ENCODE measurements at regions not wholly inside any gene's neighbourhood (a gene's known extent, or its start where the extent isn't known, plus 50 kb on each side); places are given as distances from the start of the nearest gene placed in this dataset.

GRCh38 chr12:91890742-91891141 is 254.9 kb downstream of the BTG1 start:
- H3K4me1 ChIP-seq (ENCODE audit: control insufficient read depth, low read depth, low read length), result no peaks in the 10 kb centered on the region
- no peak overlapping the region for H3K9ac ChIP-seq (ENCODE audit: low read length)
- H3K9me3 ChIP-seq (ENCODE audit: control insufficient read depth, low read depth, low read length), result no peaks in the 10 kb centered on the region
- no peak overlapping the region for H3K27ac ChIP-seq (ENCODE audit: low read length)
- H3K36me3 ChIP-seq (ENCODE audit: control insufficient read depth, low read depth, low read length), result no peaks in the 10 kb centered on the region
- no peak overlapping the region for H3K4me3 ChIP-seq (ENCODE audit: low read length)
- no peaks in the 10 kb centered on the region for H3K27me3 ChIP-seq (ENCODE audit: control insufficient read depth, insufficient read depth, low read length)

GRCh38 chr12:91889910-91890309 is 255.7 kb downstream of the BTG1 start:
- Histone ChIP-seq H3K27ac (ENCODE audit: low read length) (no peak overlapping the region), H3K27me3 (ENCODE audit: control insufficient read depth, insufficient read depth, low read length) (no peaks in the 10 kb centered on the region), H3K4me3 (ENCODE audit: low read length) (no peak overlapping the region), H3K36me3 (ENCODE audit: control insufficient read depth, low read depth, low read length) (no peaks in the 10 kb centered on the region), H3K9me3 (ENCODE audit: control insufficient read depth, low read depth, low read length) (no peaks in the 10 kb centered on the region), H3K9ac (ENCODE audit: low read length) (no peak overlapping the region), H3K4me1 (ENCODE audit: control insufficient read depth, low read depth, low read length) (no peaks in the 10 kb centered on the region)

- Histone ChIP-seq H3K4me3 (ENCODE audit: low read length) (no peak overlapping the region), H3K9ac (ENCODE audit: low read length) (no peak overlapping the region), H3K27ac (ENCODE audit: low read length) (no peak overlapping the region), H3K27me3 (ENCODE audit: control insufficient read depth, insufficient read depth, low read length) (no peaks in the 10 kb centered on the region), H3K9me3 (ENCODE audit: control insufficient read depth, low read depth, low read length) (no peaks in the 10 kb centered on the region), H3K36me3 (ENCODE audit: control insufficient read depth, low read depth, low read length) (no peaks in the 10 kb centered on the region), H3K4me1 (ENCODE audit: control insufficient read depth, low read depth, low read length) (no peaks in the 10 kb centered on the region)
Measured at GRCh38 chr12:91889059-91889458, 256.6 kb downstream of the BTG1 start.

- H3K36me3 ChIP-seq (ENCODE audit: control insufficient read depth, low read depth, low read length), result no peaks in the 10 kb centered on the region
- H3K4me1 ChIP-seq (ENCODE audit: control insufficient read depth, low read depth, low read length), result no peaks in the 10 kb centered on the region
- no peak overlapping the region for H3K27ac ChIP-seq (ENCODE audit: low read length)
- H3K9ac ChIP-seq (ENCODE audit: low read length), result no peak overlapping the region
- no peaks in the 10 kb centered on the region for H3K9me3 ChIP-seq (ENCODE audit: control insufficient read depth, low read depth, low read length)
- no peaks in the 10 kb centered on the region for H3K27me3 ChIP-seq (ENCODE audit: control insufficient read depth, insufficient read depth, low read length)
- no peak overlapping the region for H3K4me3 ChIP-seq (ENCODE audit: low read length)
Measured at GRCh38 chr12:91887957-91888356, 257.7 kb downstream of the BTG1 start.

- no peak overlapping the region for H3K9ac ChIP-seq (ENCODE audit: low read length)
- H3K27ac ChIP-seq (ENCODE audit: low read length), result no peak overlapping the region
- H3K9me3 ChIP-seq (ENCODE audit: control insufficient read depth, low read depth, low read length), result no peaks in the 10 kb centered on the region
- H3K27me3 ChIP-seq (ENCODE audit: control insufficient read depth, insufficient read depth, low read length), result no peaks in the 10 kb centered on the region
- H3K4me1 ChIP-seq (ENCODE audit: control insufficient read depth, low read depth, low read length), result no peaks in the 10 kb centered on the region
- no peak overlapping the region for H3K4me3 ChIP-seq (ENCODE audit: low read length)
- no peaks in the 10 kb centered on the region for H3K36me3 ChIP-seq (ENCODE audit: control insufficient read depth, low read depth, low read length)
Measured at GRCh38 chr12:91885851-91886731, 259.6 kb downstream of the BTG1 start.

GRCh38 chr12:91884230-91884629 is 261.4 kb downstream of the BTG1 start:
- Histone ChIP-seq H3K4me1 (ENCODE audit: control insufficient read depth, low read depth, low read length) (no peaks in the 10 kb centered on the region), H3K9me3 (ENCODE audit: control insufficient read depth, low read depth, low read length) (no peaks in the 10 kb centered on the region)

GRCh38 chr12:91883811-91884210 is 261.8 kb downstream of the BTG1 start:
- Histone ChIP-seq H3K4me1 (ENCODE audit: control insufficient read depth, low read depth, low read length) (no peaks in the 10 kb centered on the region), H3K9me3 (ENCODE audit: control insufficient read depth, low read depth, low read length) (no peaks in the 10 kb centered on the region), H3K9ac (ENCODE audit: low read length) (no peak overlapping the region), H3K36me3 (ENCODE audit: control insufficient read depth, low read depth, low read length) (no peaks in the 10 kb centered on the region), H3K4me3 (ENCODE audit: low read length) (no peak overlapping the region), H3K27ac (ENCODE audit: low read length) (no peak overlapping the region), H3K27me3 (ENCODE audit: control insufficient read depth, insufficient read depth, low read length) (no peaks in the 10 kb centered on the region)

More at GRCh38 chr12:91884230-91884629, 261.4 kb downstream of the BTG1 start:
- Histone ChIP-seq H3K27me3 (ENCODE audit: control insufficient read depth, insufficient read depth, low read length) (no peaks in the 10 kb centered on the region), H3K27ac (ENCODE audit: low read length) (no peak overlapping the region), H3K9ac (ENCODE audit: low read length) (no peak overlapping the region), H3K36me3 (ENCODE audit: control insufficient read depth, low read depth, low read length) (no peaks in the 10 kb centered on the region), H3K4me3 (ENCODE audit: low read length) (no peak overlapping the region)

- Histone ChIP-seq H3K4me3 (ENCODE audit: low read length) (no peak overlapping the region), H3K4me1 (ENCODE audit: control insufficient read depth, low read depth, low read length) (no peaks in the 10 kb centered on the region), H3K27me3 (ENCODE audit: control insufficient read depth, insufficient read depth, low read length) (no peaks in the 10 kb centered on the region), H3K36me3 (ENCODE audit: control insufficient read depth, low read depth, low read length) (no peaks in the 10 kb centered on the region), H3K27ac (ENCODE audit: low read length) (no peak overlapping the region), H3K9ac (ENCODE audit: low read length) (no peak overlapping the region), H3K9me3 (ENCODE audit: control insufficient read depth, low read depth, low read length) (no peaks in the 10 kb centered on the region)
Measured at GRCh38 chr12:91882910-91883309, 262.7 kb downstream of the BTG1 start.

- no peaks in the 10 kb centered on the region for H3K4me1 ChIP-seq (ENCODE audit: control insufficient read depth, low read depth, low read length)
- no peaks in the 10 kb centered on the region for H3K36me3 ChIP-seq (ENCODE audit: control insufficient read depth, low read depth, low read length)
- H3K9me3 ChIP-seq (ENCODE audit: control insufficient read depth, low read depth, low read length), result no peaks in the 10 kb centered on the region
- no peaks in the 10 kb centered on the region for H3K27me3 ChIP-seq (ENCODE audit: control insufficient read depth, insufficient read depth, low read length)
- H3K4me3 ChIP-seq (ENCODE audit: low read length), result no peak overlapping the region
- no peak overlapping the region for H3K9ac ChIP-seq (ENCODE audit: low read length)
- H3K27ac ChIP-seq (ENCODE audit: low read length), result no peak overlapping the region
Measured at GRCh38 chr12:91880528-91880927, 265.1 kb downstream of the BTG1 start.

- no peak overlapping the region for H3K9ac ChIP-seq (ENCODE audit: low read length)
- no peaks in the 10 kb centered on the region for H3K36me3 ChIP-seq (ENCODE audit: control insufficient read depth, low read depth, low read length)
- H3K4me3 ChIP-seq (ENCODE audit: low read length), result no peak overlapping the region
- H3K27me3 ChIP-seq (ENCODE audit: control insufficient read depth, insufficient read depth, low read length), result no peaks in the 10 kb centered on the region
- H3K27ac ChIP-seq (ENCODE audit: low read length), result no peak overlapping the region
- no peaks in the 10 kb centered on the region for H3K9me3 ChIP-seq (ENCODE audit: control insufficient read depth, low read depth, low read length)
- no peaks in the 10 kb centered on the region for H3K4me1 ChIP-seq (ENCODE audit: control insufficient read depth, low read depth, low read length)
Measured at GRCh38 chr12:91877456-91878235, 268.0 kb downstream of the BTG1 start.

- H3K27me3 ChIP-seq (ENCODE audit: control insufficient read depth, insufficient read depth, low read length), result no peaks in the 10 kb centered on the region
- H3K9me3 ChIP-seq (ENCODE audit: control insufficient read depth, low read depth, low read length), result no peaks in the 10 kb centered on the region
- H3K9ac ChIP-seq (ENCODE audit: low read length), result no peak overlapping the region
- H3K4me1 ChIP-seq (ENCODE audit: control insufficient read depth, low read depth, low read length), result no peaks in the 10 kb centered on the region
- no peak overlapping the region for H3K4me3 ChIP-seq (ENCODE audit: low read length)
- H3K36me3 ChIP-seq (ENCODE audit: control insufficient read depth, low read depth, low read length), result no peaks in the 10 kb centered on the region
- no peak overlapping the region for H3K27ac ChIP-seq (ENCODE audit: low read length)
Measured at GRCh38 chr12:91877022-91877421, 268.6 kb downstream of the BTG1 start.
